Liver (tissue), 8 donors: ENCODE measurements at regions not wholly inside any gene's neighbourhood (a gene's known extent, or its start where the extent isn't known, plus 50 kb on each side); places are given as distances from the start of the nearest gene placed in this dataset.

Experiments used
- DNase-seq: peaks from one replicate; pipeline ENCODE4 v3.0.0-alpha.2; 2017; ENCODE audit warnings: low spot score
- H3K27ac ChIP-seq, 2 donors: one replicate each; pipeline ENCODE4 v1.7.0; 2013; ENCODE audit warnings: inconsistent platforms in 2 of 2, low read length in 2 of 2, control low read depth in 1 of 2, low read depth in 1 of 2, mild to moderate bottlenecking in 1 of 2
- H3K27me3 ChIP-seq, 4 donors: one replicate each; pipeline versions ENCODE4 v1.6.1 to v1.7.0; 2013; ENCODE audit warnings: low read length in 3 of 4, inconsistent platforms in 1 of 4, mild to moderate bottlenecking in 1 of 4, moderate library complexity in 1 of 4; ENCODE audit not compliant: control insufficient read depth in 4 of 4, insufficient read depth in 4 of 4
- H3K36me3 ChIP-seq, 4 donors: one replicate each; pipeline versions ENCODE4 v1.6.1 to v1.7.0; 2013; ENCODE audit warnings: low read length in 3 of 4, mild to moderate bottlenecking in 3 of 4, low read depth in 1 of 4, moderate library complexity in 1 of 4; ENCODE audit not compliant: control insufficient read depth in 4 of 4, insufficient read depth in 3 of 4
- H3K4me1 ChIP-seq, 4 donors: one replicate each; pipeline versions ENCODE4 v1.6.1 to v1.7.0; 2013; ENCODE audit warnings: low read length in 3 of 4, mild to moderate bottlenecking in 3 of 4, moderate library complexity in 1 of 4; ENCODE audit not compliant: control insufficient read depth in 4 of 4, insufficient read depth in 4 of 4
- H3K4me3 ChIP-seq, 3 donors: one replicate each; pipeline versions ENCODE4 v1.6.1 to v1.7.0; 2013; ENCODE audit warnings: low read length in 3 of 3, control low read depth in 1 of 3, low read depth in 1 of 3, mild to moderate bottlenecking in 1 of 3
- H3K9ac ChIP-seq, 2 donors: one replicate each; pipeline ENCODE4 v1.7.0; 2013; ENCODE audit warnings: low read length in 2 of 2, mild to moderate bottlenecking in 2 of 2, moderate library complexity in 2 of 2, control low read depth in 1 of 2, low read depth in 1 of 2
- H3K9me3 ChIP-seq, 4 donors: one replicate each; pipeline versions ENCODE4 v1.6.1 to v1.7.0; 2013; ENCODE audit warnings: low read length in 3 of 4; ENCODE audit not compliant: control insufficient read depth in 4 of 4
- EGR1 ChIP-seq, 2 donors: IDR thresholded peaks; 2 replicates each; pipeline ENCODE4 v1.6.1; 2016 to 2018; ENCODE audit warnings: antibody characterized with exemption in 2 of 2, low read depth in 2 of 2
- FOXA1 ChIP-seq: IDR thresholded peaks from 2 replicates; pipeline ENCODE4 v1.6.1; 2016; ENCODE audit warnings: antibody characterized with exemption
- FOXA2 ChIP-seq: IDR thresholded peaks from 2 replicates; pipeline ENCODE4 v1.6.1; 2016; ENCODE audit warnings: antibody characterized with exemption
- GABPA ChIP-seq, 2 donors: IDR thresholded peaks in 1 of 2; conservative IDR thresholded peaks in 1 of 2; 2 replicates each; pipeline ENCODE4 v1.6.1; 2016; ENCODE audit warnings: antibody characterized with exemption in 2 of 2, mild to moderate bottlenecking in 1 of 2, moderate library complexity in 1 of 2
- HNF4A ChIP-seq, 2 donors: conservative IDR thresholded peaks; 2 replicates each; pipeline ENCODE4 v1.6.1; 2016; ENCODE audit warnings: antibody characterized with exemption in 2 of 2, mild to moderate bottlenecking in 2 of 2
- HNF4G ChIP-seq: IDR thresholded peaks from 2 replicates; pipeline ENCODE4 v1.6.1; 2016; ENCODE audit warnings: antibody characterized with exemption
- JUND ChIP-seq, 2 donors: IDR thresholded peaks; 2 replicates each; pipeline ENCODE4 v1.6.1; 2016; ENCODE audit warnings: antibody characterized with exemption in 2 of 2
- NR2F2 ChIP-seq: IDR thresholded peaks from 2 replicates; pipeline ENCODE4 v1.6.1; 2016; ENCODE audit warnings: antibody characterized with exemption
- RAD21 ChIP-seq, 2 donors: IDR thresholded peaks; 2 replicates each; pipeline ENCODE4 v1.6.1; 2016; ENCODE audit warnings: antibody characterized with exemption in 2 of 2, mild to moderate bottlenecking in 2 of 2
- RXRA ChIP-seq, 2 donors: IDR thresholded peaks; 2 replicates each; pipeline ENCODE4 v1.6.1; 2017 to 2018; ENCODE audit warnings: antibody characterized with exemption in 2 of 2, mild to moderate bottlenecking in 1 of 2
- SP1 ChIP-seq: IDR thresholded peaks from 2 replicates; pipeline ENCODE4 v1.6.1; 2018; ENCODE audit warnings: antibody characterized with exemption, mild to moderate bottlenecking
- TAF1 ChIP-seq: conservative IDR thresholded peaks from 2 replicates; pipeline ENCODE4 v1.6.1; 2016; ENCODE audit warnings: antibody characterized with exemption, mild to moderate bottlenecking
- YY1 ChIP-seq: IDR thresholded peaks from 2 replicates; pipeline ENCODE4 v1.6.1; 2016; ENCODE audit warnings: antibody characterized with exemption, mild to moderate bottlenecking
- WGBS: extraction: QIAGEN DNeasy Blood & Tissue Kit; methylation state at CpG from one replicate; pipeline ENCODE4 v1.1.7; 2013; 5-methylcytosine and 5-hydroxymethylcytosine counted together
- TF ChIP-seq, protein P1 (sequence below): IDR thresholded peaks from 2 replicates; pipeline ENCODE4 v1.6.1; 2016; ENCODE audit warnings: antibody characterized with exemption
- TF ChIP-seq, protein P2 (sequence below): IDR thresholded peaks from 2 replicates; pipeline ENCODE4 v1.6.1; 2016; ENCODE audit warnings: antibody characterized with exemption
- TF ChIP-seq, protein P3 (sequence below): fragments of 150-350 bp; IDR thresholded peaks from 2 replicates; pipeline ENCODE4 v1.5.1; 2017; ENCODE audit warnings: improper control_type of control experiment, low read depth, low read length; ENCODE audit not compliant: missing input control
- TF ChIP-seq, protein P4 (sequence below): IDR thresholded peaks from 2 replicates; pipeline ENCODE4 v1.6.1; 2016; ENCODE audit warnings: antibody characterized with exemption
- TF ChIP-seq, protein P5 (sequence below): IDR thresholded peaks from 2 replicates; pipeline ENCODE4 v1.6.1; 2016; ENCODE audit warnings: antibody characterized with exemption, mild to moderate bottlenecking
- donor health status: healthy.
- donor health status: healthy.
- donor health status: healthy.
- donor health status: healthy.
- donor health status: healthy.

DNA sequence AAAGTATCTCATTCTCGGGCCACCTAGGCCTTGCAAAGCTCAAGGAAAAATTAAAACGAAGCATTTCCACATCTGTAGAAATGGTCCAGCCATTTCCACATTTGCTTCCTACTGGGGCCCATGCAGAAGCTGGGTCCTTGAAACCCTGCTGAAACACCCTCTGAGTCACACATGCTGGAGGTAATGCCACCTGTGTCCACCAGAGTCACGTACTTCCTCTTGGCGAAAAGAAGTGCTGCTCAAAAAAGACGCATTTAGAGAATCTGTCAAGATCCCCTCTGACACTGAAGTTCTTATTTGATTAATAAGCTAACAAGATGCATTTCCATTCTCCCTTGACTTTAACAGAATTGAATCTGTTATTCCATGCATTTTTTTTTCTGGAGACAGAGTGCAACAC, 423.2 kb downstream of the PREX1 start:
- no peaks in the 10 kb centered on the region for H3K4me1 ChIP-seq
- H3K4me3 ChIP-seq = no peak overlapping the region
- TF ChIP-seq SP1 = no peak
- TF ChIP-seq, protein P1, sequence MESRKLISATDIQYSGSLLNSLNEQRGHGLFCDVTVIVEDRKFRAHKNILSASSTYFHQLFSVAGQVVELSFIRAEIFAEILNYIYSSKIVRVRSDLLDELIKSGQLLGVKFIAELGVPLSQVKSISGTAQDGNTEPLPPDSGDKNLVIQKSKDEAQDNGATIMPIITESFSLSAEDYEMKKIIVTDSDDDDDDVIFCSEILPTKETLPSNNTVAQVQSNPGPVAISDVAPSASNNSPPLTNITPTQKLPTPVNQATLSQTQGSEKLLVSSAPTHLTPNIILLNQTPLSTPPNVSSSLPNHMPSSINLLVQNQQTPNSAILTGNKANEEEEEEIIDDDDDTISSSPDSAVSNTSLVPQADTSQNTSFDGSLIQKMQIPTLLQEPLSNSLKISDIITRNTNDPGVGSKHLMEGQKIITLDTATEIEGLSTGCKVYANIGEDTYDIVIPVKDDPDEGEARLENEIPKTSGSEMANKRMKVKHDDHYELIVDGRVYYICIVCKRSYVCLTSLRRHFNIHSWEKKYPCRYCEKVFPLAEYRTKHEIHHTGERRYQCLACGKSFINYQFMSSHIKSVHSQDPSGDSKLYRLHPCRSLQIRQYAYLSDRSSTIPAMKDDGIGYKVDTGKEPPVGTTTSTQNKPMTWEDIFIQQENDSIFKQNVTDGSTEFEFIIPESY = no peak
- TF ChIP-seq FOXA1 = no peak
- TF ChIP-seq JUND (IDR thresholded peaks at IDR 0.05) = no peak
- TF ChIP-seq, protein P2, sequence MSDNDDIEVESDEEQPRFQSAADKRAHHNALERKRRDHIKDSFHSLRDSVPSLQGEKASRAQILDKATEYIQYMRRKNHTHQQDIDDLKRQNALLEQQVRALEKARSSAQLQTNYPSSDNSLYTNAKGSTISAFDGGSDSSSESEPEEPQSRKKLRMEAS = no peak
- no peak for TF ChIP-seq HNF4G
- TF ChIP-seq FOXA2 = no peak
- no peak for TF ChIP-seq RXRA (IDR thresholded peaks at IDR 0.05)
- TF ChIP-seq, protein P3, sequence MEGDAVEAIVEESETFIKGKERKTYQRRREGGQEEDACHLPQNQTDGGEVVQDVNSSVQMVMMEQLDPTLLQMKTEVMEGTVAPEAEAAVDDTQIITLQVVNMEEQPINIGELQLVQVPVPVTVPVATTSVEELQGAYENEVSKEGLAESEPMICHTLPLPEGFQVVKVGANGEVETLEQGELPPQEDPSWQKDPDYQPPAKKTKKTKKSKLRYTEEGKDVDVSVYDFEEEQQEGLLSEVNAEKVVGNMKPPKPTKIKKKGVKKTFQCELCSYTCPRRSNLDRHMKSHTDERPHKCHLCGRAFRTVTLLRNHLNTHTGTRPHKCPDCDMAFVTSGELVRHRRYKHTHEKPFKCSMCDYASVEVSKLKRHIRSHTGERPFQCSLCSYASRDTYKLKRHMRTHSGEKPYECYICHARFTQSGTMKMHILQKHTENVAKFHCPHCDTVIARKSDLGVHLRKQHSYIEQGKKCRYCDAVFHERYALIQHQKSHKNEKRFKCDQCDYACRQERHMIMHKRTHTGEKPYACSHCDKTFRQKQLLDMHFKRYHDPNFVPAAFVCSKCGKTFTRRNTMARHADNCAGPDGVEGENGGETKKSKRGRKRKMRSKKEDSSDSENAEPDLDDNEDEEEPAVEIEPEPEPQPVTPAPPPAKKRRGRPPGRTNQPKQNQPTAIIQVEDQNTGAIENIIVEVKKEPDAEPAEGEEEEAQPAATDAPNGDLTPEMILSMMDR = no peak
- no peak for TF ChIP-seq NR2F2
- TF ChIP-seq EGR1 (IDR thresholded peaks at IDR 0.05; ENCODE audit: low read depth in 2 of 2) = no peak
- no peak for TF ChIP-seq YY1
- TF ChIP-seq TAF1 = no peak
- no peak for TF ChIP-seq HNF4A (conservative IDR thresholded peaks at IDR 0.05)
- TF ChIP-seq, protein P4, sequence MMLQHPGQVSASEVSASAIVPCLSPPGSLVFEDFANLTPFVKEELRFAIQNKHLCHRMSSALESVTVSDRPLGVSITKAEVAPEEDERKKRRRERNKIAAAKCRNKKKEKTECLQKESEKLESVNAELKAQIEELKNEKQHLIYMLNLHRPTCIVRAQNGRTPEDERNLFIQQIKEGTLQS = no peak
- TF ChIP-seq GABPA (IDR thresholded peaks at IDR 0.05 in 1 of 2, conservative IDR thresholded peaks at IDR 0.05 in 1 of 2) = no peak
- no peak for TF ChIP-seq RAD21 (IDR thresholded peaks at IDR 0.05)
- TF ChIP-seq, protein P5, sequence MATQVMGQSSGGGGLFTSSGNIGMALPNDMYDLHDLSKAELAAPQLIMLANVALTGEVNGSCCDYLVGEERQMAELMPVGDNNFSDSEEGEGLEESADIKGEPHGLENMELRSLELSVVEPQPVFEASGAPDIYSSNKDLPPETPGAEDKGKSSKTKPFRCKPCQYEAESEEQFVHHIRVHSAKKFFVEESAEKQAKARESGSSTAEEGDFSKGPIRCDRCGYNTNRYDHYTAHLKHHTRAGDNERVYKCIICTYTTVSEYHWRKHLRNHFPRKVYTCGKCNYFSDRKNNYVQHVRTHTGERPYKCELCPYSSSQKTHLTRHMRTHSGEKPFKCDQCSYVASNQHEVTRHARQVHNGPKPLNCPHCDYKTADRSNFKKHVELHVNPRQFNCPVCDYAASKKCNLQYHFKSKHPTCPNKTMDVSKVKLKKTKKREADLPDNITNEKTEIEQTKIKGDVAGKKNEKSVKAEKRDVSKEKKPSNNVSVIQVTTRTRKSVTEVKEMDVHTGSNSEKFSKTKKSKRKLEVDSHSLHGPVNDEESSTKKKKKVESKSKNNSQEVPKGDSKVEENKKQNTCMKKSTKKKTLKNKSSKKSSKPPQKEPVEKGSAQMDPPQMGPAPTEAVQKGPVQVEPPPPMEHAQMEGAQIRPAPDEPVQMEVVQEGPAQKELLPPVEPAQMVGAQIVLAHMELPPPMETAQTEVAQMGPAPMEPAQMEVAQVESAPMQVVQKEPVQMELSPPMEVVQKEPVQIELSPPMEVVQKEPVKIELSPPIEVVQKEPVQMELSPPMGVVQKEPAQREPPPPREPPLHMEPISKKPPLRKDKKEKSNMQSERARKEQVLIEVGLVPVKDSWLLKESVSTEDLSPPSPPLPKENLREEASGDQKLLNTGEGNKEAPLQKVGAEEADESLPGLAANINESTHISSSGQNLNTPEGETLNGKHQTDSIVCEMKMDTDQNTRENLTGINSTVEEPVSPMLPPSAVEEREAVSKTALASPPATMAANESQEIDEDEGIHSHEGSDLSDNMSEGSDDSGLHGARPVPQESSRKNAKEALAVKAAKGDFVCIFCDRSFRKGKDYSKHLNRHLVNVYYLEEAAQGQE = no peak
- H3K9ac ChIP-seq = no peak overlapping the region
- 85% methylated on average over 5 of the region's 5 CpGs for WGBS
- H3K36me3 ChIP-seq = no peaks in the 10 kb centered on the region
- H3K27ac ChIP-seq = no peak overlapping the region
- peaks cover 0 to 8% (median 3%) of the 10 kb centered on the region in 4 donors for H3K27me3 ChIP-seq
- no peaks in the 10 kb centered on the region for H3K9me3 ChIP-seq
- no peak for DNase-seq
